Vagina (tissue), 2 donors: ENCODE measurements at regions not wholly inside any gene's neighbourhood (a gene's known extent, or its start where the extent isn't known, plus 50 kb on each side); places are given as distances from the start of the nearest gene placed in this dataset.

Experiments used
- POLR2A ChIP-seq, 2 donors: fragments of 450-650 bp; IDR thresholded peaks; one replicate each; pipeline ENCODE4 v1.6.1; 2017; ENCODE audit warnings: antibody characterized with exemption in 2 of 2, mild to moderate bottlenecking in 2 of 2, moderate library complexity in 2 of 2
- TF ChIP-seq, protein P1 (sequence below), 3 experiments: fragments of 450-650 bp in 2 of 3; fragments of 200-600 bp in 1 of 3; sonication (generic) in 1 of 3; IDR thresholded peaks; one replicate each; pipeline ENCODE4 v1.5.1; 2017 to 2019; ENCODE audit warnings: antibody characterized with exemption in 3 of 3, mild to moderate bottlenecking in 2 of 3, moderate library complexity in 2 of 3

DNA sequence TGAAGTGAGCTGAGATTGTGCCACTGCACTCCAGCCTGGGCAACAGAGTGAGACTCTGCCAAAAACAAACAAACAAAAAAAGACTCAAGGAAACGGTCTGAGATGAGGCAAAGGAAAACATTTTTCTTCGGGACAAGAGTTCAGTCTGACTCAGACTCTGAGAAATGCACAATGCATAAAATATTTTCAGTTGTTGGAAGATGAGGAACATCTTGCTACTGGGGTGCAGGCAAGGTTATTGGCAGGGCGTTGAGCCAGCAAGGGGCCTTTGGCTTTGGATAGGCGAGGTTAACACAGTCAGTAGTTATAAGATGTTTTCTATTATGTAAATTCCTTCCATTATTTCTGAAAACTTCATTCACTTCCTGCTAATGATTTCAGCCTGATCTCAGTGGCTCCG is 96.1 kb upstream of the VCX start:
- TF ChIP-seq, protein P1, sequence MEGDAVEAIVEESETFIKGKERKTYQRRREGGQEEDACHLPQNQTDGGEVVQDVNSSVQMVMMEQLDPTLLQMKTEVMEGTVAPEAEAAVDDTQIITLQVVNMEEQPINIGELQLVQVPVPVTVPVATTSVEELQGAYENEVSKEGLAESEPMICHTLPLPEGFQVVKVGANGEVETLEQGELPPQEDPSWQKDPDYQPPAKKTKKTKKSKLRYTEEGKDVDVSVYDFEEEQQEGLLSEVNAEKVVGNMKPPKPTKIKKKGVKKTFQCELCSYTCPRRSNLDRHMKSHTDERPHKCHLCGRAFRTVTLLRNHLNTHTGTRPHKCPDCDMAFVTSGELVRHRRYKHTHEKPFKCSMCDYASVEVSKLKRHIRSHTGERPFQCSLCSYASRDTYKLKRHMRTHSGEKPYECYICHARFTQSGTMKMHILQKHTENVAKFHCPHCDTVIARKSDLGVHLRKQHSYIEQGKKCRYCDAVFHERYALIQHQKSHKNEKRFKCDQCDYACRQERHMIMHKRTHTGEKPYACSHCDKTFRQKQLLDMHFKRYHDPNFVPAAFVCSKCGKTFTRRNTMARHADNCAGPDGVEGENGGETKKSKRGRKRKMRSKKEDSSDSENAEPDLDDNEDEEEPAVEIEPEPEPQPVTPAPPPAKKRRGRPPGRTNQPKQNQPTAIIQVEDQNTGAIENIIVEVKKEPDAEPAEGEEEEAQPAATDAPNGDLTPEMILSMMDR (IDR thresholded peaks at IDR 0.05), result no peak
- no peak for TF ChIP-seq POLR2A (IDR thresholded peaks at IDR 0.05)
